ENCODE measurements at regions not wholly inside any gene's neighbourhood (a gene's known extent, or its start where the extent isn't known, plus 50 kb on each side); places are given as distances from the start of the nearest gene placed in this dataset.

DNA sequence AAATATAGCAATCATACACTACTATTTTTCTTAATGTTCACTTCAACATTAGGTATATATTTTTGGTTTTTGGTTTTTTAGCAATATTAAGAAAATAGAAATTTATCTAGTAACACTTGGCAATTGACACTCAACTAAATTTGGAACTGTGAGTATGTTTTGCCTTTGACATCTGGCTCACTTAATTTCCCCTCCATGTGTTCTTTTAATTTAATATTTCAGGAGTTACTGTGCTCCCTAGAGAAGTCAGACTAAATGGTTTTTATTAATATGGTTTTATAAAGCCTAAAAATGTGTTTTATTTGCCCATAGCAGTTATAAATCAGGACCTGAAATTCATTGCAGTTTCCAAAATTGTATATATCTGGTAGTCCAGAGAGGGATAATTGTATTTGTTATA is 175.3 kb upstream of the AVPR1A start:
- no peak overlapping the region for H3K4me3 Mint-ChIP-seq (ENCODE audit: unreplicated experiment)
- H3K27ac Mint-ChIP-seq (ENCODE audit: unreplicated experiment) = no peak overlapping the region
- no peaks in the 10 kb centered on the region for H3K36me3 Mint-ChIP-seq (ENCODE audit: low read depth, unreplicated experiment)
- no peaks in the 10 kb centered on the region for H3K9me3 Mint-ChIP-seq (ENCODE audit: unreplicated experiment)
- H3K4me1 Mint-ChIP-seq (ENCODE audit: unreplicated experiment) = no peaks in the 10 kb centered on the region
- TF ChIP-seq, protein P1, sequence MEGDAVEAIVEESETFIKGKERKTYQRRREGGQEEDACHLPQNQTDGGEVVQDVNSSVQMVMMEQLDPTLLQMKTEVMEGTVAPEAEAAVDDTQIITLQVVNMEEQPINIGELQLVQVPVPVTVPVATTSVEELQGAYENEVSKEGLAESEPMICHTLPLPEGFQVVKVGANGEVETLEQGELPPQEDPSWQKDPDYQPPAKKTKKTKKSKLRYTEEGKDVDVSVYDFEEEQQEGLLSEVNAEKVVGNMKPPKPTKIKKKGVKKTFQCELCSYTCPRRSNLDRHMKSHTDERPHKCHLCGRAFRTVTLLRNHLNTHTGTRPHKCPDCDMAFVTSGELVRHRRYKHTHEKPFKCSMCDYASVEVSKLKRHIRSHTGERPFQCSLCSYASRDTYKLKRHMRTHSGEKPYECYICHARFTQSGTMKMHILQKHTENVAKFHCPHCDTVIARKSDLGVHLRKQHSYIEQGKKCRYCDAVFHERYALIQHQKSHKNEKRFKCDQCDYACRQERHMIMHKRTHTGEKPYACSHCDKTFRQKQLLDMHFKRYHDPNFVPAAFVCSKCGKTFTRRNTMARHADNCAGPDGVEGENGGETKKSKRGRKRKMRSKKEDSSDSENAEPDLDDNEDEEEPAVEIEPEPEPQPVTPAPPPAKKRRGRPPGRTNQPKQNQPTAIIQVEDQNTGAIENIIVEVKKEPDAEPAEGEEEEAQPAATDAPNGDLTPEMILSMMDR (IDR thresholded peaks at IDR 0.05; ENCODE audit: unreplicated experiment) = no peak
- DNase-seq (ENCODE audit: low spot score) = no peak
- no peaks in the 10 kb centered on the region for H3K27me3 Mint-ChIP-seq (ENCODE audit: unreplicated experiment)

DNA sequence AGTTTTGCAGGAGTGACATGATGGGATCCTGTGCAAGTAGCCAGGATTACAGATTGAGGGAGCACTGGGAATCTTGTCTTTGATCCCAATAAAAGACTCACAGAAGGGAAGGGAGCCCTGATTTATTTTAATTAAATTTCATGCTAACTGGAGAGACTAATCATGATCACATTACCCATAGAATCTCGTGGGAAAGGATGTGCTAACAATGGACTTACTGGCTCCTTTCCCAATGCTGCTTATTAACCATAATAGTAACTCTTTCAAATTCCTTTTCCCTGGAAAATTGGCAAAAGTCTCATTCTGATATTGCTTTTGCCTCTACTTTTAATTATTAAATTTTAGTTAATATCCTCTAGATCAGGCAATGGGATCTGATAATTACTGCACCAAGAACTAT is 174.8 kb upstream of the AVPR1A start:
- Mint-ChIP-seq H3K4me3 (ENCODE audit: unreplicated experiment) (no peak overlapping the region), H3K36me3 (ENCODE audit: low read depth, unreplicated experiment) (no peaks in the 10 kb centered on the region), H3K27ac (ENCODE audit: unreplicated experiment) (no peak overlapping the region), H3K4me1 (ENCODE audit: unreplicated experiment) (no peaks in the 10 kb centered on the region), H3K27me3 (ENCODE audit: unreplicated experiment) (no peaks in the 10 kb centered on the region), H3K9me3 (ENCODE audit: unreplicated experiment) (no peaks in the 10 kb centered on the region)
- TF ChIP-seq, protein P1 (IDR thresholded peaks at IDR 0.05; ENCODE audit: unreplicated experiment) = no peak
- no peak for DNase-seq (ENCODE audit: low spot score)

DNA sequence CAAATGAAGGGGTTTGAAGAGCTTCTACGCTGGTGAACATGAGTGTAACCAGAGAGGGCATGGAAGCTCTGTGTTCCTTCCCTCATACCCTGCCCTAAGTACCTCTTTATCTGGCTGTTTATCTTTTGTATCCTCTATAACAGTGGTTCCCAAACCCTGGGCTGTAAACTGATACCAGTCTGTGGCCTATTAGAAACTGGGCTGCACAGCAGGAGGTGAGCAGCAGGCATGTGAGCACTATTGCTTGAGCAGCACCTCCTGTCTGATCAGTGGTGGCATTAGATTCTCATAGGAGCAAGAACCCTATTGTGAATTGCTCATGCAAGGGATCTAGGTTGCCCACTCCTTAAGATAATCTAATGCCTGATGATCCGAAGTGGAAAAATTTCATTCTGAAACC is 172.9 kb upstream of the AVPR1A start:
- TF ChIP-seq, protein P1 (IDR thresholded peaks at IDR 0.05; ENCODE audit: unreplicated experiment) = no peak
- DNase-seq (ENCODE audit: low spot score) = no peak
- Mint-ChIP-seq H3K27me3 (ENCODE audit: unreplicated experiment) (no peaks in the 10 kb centered on the region), H3K4me3 (ENCODE audit: unreplicated experiment) (no peak overlapping the region), H3K36me3 (ENCODE audit: low read depth, unreplicated experiment) (peaks cover 3% of the 10 kb centered on the region), H3K9me3 (ENCODE audit: unreplicated experiment) (peaks cover under 1% of the 10 kb centered on the region), H3K27ac (ENCODE audit: unreplicated experiment) (no peak overlapping the region), H3K4me1 (ENCODE audit: unreplicated experiment) (peaks cover 3% of the 10 kb centered on the region)

DNA sequence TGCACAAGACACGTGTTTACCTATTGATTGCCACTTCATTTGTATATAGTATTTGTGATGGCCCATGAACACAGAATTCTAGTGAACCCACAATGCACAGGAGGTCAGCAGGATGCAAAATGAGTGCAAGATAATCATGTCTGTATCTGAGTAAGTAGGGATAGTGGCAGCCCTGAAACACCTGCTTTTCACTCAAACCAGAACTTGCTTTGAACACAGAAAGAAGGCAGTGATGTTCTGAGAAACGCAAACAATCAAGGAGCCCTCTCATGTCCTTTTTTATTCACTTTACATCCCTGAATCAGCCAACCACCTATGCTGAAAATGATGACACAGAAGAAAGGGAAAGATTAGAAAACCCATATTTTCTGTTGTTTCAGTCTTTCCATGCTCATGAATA is 170.4 kb upstream of the AVPR1A start:
- Mint-ChIP-seq H3K9me3 (ENCODE audit: unreplicated experiment) (peaks cover 6% of the 10 kb centered on the region), H3K4me3 (ENCODE audit: unreplicated experiment) (no peak overlapping the region), H3K4me1 (ENCODE audit: unreplicated experiment) (peaks cover 3% of the 10 kb centered on the region), H3K27me3 (ENCODE audit: unreplicated experiment) (peaks cover 1% of the 10 kb centered on the region), H3K36me3 (ENCODE audit: low read depth, unreplicated experiment) (peaks cover 5% of the 10 kb centered on the region), H3K27ac (ENCODE audit: unreplicated experiment) (no peak overlapping the region)
- TF ChIP-seq, protein P1 (IDR thresholded peaks at IDR 0.05; ENCODE audit: unreplicated experiment) = no peak
- no peak for DNase-seq (ENCODE audit: low spot score)

DNA sequence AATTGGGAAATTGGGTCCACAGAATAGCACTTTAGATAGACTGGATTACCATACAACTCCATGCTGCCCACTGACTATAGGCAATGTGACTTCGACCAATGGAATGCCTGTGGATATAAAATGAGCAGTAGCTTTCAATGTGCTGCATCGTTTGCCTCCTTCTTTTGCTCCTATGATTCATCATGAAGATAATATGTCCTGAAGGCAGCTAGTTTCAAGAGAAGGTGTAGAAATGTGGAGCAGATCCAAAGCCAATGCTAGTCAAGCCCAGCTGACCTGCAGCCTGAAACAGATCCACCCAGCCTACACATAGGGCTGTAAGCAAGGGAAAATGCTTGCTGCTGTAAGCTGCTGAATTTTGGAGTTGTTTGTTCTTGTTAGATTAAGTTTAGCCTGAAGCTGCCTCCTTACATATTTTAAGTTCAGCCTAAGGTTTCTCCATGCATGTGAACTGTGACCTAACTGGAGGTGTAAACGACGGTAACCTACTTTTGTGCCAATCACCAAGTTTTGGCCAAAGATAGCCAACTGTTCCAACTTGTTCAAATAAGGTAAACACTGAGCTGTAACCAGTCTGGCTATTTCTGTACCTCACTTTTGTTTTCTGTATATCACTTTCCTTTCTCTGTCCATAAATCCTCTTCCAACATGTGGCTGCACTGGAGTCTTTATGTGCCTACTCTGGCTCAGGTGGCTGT is 169.1 kb upstream of the AVPR1A start:
- H3K27me3 Mint-ChIP-seq (ENCODE audit: unreplicated experiment) = peaks cover 1% of the 10 kb centered on the region
- H3K9me3 Mint-ChIP-seq (ENCODE audit: unreplicated experiment) = peaks cover 6% of the 10 kb centered on the region
- H3K4me1 Mint-ChIP-seq (ENCODE audit: unreplicated experiment) = peaks cover 3% of the 10 kb centered on the region
- no peak overlapping the region for H3K4me3 Mint-ChIP-seq (ENCODE audit: unreplicated experiment)
- TF ChIP-seq, protein P1 (IDR thresholded peaks at IDR 0.05; ENCODE audit: unreplicated experiment) = no peak
- DNase-seq (ENCODE audit: low spot score) = no peak
- H3K36me3 Mint-ChIP-seq (ENCODE audit: low read depth, unreplicated experiment) = peaks cover 5% of the 10 kb centered on the region
- no peak overlapping the region for H3K27ac Mint-ChIP-seq (ENCODE audit: unreplicated experiment)

All from endothelial cell (in vitro differentiated cells).